Left colon (tissue), 2 donors: ENCODE measurements at regions not wholly inside any gene's neighbourhood (a gene's known extent, or its start where the extent isn't known, plus 50 kb on each side); places are given as distances from the start of the nearest gene placed in this dataset.

Source experiments
- ATAC-seq: fragments of 200-7000 bp; cut with Tn5 transposase; one replicate; pipeline ENCODE4 v1.9.1; 2020; ENCODE audit warnings: mild to moderate bottlenecking, moderate library complexity
- DNase-seq, 2 donors: peaks; one replicate each; pipeline ENCODE4 v3.0.0-alpha.2; 2020
- intact Hi-C, 2 donors: fragments of 100-400 bp; cut with DNase I in 1 of 2; cut with micrococcal nuclease in 1 of 2; formaldehyde crosslinking; loops; one replicate each; pipeline versions ENCODE4 v1.11.2 to v1.14.0; 2022; cut with DNase I, micrococcal nuclease
- donor health status: DM: no; HTN: no; CAD: no.
- donor health status: DM: yes; HTN: yes; CAD: no.

GRCh38 chr4:3363411-3364141, 70.8 kb downstream of the RGS12 start:
- intact Hi-C loops: no loop called here
- DNase-seq (no peak), ATAC-seq (no peak)

DNA sequence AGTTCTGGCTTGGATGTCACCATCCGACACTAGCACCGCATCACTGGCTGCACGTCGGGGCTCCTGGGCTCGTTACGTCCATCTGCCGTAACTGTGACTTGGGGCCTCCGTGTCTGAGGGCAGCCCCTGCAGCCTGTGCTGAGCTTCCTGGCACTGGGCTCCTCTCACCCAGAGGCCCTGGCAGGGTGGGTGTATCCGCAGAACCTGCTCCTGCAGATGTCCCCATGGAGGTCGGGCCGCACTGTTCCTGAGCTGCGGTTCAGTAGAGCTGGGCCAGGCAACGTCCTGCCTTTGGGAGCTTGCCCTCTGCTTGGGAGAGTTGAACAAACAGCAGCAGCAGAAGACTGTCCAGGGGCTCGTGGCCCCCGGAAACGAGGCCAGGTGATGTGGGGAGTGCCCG, 71.4 kb downstream of the RGS12 start:
- no peak for DNase-seq
- intact Hi-C loops: no loop called here
- ATAC-seq: no peak

- intact Hi-C loops: no loop called here
- no peak for ATAC-seq
- DNase-seq: no peak
Measured at GRCh38 chr4:3364634-3365314, 72.0 kb downstream of the RGS12 start.

DNA sequence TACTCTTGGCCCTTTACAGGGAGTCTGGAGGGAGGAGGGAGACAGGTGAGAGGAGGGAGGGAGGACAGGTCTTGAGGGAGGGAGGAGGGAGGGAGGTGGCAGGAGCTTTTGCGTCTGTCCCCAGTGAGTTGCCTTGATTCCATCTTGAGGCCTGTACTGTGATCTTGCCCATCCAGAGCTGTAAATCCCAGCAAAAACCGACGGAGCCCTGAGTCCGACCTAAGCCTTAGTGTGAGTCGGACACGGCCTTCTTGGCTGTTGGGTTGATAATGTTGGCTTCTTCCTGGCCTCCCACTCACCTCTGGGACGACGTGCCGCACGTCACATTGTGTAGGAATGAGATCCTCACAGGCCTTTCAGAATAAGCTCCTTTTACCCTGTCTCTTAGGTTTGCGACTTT, 72.5 kb downstream of the RGS12 start:
- intact Hi-C loops: no loop called here
- ATAC-seq (no peak), DNase-seq (no peak)

DNA sequence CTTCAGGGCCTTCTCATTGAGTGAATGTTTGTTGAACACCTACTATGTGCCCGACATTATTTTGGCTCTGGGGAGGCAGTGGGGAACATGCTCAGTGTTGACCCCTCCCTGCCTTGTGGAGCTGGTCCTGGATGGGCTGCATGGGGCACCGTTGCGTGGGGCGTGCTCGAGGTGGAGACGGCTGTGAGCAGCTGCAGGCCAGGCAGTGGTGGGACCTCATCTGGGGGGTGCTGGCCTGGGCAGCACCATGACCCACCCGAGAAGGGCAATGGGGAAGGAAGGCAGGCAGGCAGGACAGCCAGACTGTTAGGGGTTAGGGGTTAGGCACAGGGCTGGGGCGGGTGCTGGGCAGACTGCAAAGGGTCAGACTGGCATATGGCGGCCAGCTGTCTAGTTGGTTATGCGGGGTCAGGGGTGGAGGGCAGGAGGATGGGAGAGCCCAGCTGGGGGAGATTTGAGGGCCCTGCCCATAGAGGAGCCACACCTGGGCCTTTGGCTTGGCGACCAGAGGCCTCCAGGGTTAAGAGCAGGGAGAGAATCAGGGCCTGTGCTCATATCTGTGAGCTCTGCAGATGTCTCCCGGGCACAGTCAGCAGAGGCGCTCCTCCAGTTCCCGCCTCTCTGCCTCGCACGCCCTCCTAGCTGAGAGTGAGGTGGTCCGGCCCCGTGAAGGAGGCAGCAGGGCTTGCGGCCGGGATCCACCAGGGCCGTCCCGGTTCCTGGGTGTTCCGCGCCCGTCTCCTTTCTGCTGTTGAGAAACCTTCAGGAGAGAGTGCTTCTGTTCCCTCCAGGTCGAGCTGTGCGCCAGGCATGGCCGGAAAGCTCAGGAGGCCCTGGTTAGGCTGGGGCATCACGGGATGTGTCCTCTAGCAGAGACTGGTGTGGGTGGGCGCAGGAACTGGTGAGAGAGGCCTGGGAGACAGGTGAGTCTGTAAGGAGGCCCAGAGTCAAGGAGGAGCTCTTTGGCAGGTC, 73.3 kb downstream of the RGS12 start:
- intact Hi-C loops: no loop called here
- ATAC-seq (peak; percentile 4), DNase-seq (no peak)

DNA sequence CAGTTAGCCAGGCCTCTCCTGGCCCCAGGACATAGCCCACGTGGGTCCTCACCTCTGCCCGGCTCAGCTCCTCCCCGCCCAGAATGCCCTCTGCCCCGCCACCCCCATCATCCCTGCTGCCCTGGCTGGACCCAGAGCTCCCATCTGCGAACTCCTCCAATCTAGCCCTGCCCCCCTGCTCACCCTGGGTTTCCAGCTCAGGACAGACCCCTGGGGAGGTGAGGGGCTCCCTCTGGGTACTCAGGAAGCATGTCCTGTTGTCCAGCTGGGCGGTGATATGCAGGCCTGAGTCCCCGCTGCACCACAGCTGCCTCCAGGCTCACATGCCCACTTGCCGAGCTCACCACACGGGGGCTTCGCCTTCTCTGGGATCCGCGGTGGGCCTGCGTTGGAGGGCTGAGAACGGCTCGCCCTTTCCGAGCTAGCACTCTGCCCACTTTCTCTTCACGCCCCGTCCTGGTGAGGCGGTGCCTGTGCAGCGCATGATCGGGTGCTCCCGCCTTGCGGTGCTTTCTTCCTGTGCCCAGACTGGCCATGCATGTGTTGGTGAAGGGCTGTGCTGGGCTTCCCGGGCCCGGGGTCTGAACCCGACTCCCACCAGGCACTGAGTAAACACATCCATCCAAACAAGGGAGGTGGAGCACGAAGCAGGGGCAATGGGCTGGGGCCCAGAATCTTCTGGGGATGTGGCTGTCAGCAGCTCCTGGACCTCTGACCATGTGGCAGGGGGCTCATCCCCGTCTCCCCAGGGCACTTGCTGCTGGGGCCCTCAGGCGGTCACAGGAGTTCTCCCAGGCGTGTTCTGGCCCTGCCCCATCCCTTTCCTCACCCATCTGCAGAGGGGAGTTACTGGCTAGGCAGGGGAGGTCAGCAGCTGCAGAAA, 74.3 kb downstream of the RGS12 start:
- intact Hi-C loops: no loop called here
- DNase-seq: no peak
- ATAC-seq: peak; percentile 41

GRCh38 chr4:3367866-3368265, 73.9 kb upstream of the HGFAC start:
- no peak for ATAC-seq
- no peak for DNase-seq
- intact Hi-C loops: no loop called here

DNA sequence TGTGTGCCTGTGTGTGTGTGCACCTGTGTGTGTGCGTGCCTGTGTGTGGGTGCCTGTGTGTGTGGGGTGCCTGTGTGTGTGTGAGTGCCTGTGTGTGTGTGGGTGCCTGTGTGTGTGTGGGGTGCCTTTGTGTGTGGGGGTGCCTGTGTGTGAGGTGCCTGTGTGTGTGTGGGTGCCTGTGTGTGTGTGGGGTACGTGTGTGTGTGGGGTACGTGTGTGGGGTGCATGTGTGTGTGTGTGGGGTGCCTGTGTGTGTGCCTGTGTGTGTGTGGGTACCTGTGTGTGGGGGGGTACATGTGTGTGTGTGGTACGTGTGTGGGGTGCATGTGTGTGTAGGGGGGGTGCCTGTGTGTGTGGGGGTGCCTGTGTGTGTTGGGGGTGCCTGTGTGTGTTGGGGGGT, 73.4 kb upstream of the HGFAC start:
- ATAC-seq: no peak
- intact Hi-C loops: no loop called here
- DNase-seq: no peak

- ATAC-seq (no peak), DNase-seq (no peak)
- intact Hi-C loops: no loop called here
Measured at GRCh38 chr4:3368841-3369760, 72.7 kb upstream of the HGFAC start.

- no peak for ATAC-seq
- intact Hi-C loops: no loop called here
- DNase-seq: no peak
Measured at GRCh38 chr4:3369781-3370674, 71.7 kb upstream of the HGFAC start.

DNA sequence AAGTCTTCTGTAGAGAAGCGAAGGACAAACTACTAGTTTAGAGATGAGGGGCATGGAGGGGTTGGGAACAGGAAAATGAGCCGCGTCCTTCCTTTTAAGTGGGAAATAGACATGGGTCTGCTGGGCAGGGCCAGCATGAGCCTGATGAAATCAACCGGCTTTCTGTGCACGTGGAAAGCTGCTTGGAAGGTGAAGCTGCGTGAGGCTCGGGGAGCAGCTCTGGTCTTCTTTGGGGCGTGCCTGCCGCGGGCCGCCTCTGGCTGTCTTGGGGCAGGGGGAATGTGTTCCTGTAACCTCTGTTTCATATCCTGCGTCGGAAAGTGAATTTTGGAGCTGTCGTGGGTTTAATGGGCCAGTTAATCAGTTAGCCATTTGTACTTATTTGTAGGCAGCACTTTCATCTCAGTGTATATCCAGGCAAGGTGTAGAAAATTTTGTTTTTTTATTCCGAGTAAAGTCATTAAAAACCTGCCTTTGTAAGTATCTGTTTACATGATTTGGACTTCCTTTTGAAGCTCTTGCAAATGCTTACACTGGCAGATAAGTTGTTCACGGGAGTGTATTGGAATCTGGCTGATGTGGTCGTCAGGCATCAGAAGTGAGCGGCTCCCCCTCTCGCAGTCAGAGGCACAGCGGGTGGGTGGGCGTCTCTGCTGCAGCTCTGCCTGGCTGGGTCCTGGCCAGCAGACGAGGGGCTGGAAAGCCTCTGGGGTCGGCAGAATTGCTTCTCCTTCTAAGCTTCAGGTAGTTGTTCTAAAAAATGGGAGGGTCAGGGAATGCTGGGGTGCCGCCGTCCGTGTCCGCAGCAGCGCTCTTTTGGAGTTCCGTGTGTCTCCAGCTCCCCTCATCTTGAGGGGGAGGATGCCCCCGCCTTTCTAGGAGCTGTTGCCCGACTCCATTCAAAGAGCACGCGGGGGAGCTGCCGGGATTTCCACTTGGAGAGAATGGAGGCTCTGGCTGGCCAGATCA, 70.5 kb upstream of the HGFAC start:
- DNase-seq (no peak), ATAC-seq (no peak)
- intact Hi-C loops: no loop called here

DNA sequence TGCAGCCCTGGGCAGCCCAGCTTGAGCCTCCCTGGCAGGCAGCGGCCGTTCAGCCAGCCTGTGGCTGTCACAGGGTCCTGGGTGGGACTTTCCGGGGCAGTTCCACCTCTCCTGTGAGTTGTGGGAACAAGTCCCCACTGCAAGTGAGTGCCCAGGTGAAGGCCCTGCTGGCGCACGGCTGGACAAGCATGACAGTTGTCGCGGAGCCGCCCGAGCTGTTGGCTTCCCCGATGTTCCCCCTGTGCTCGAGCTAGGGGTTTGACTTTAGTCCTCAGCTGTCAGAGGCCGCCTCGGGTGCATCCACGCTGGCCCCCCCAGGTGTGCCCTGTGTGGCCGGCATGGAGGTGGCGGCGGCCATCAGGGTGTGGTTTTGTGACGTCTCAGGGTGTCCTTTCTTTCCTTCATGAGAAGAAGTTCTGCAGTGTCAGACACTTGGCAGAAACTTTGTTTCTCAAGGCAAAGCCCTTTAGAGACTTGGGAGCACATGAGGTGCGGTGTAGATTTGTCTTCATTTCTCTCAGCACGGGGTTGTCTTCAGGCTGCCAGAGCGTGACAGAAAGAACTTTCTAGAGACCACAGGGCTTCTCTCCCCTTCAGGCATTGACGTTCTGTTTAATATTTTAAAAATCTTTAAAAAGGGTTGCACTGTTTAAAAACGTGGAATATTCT, 69.4 kb upstream of the HGFAC start:
- intact Hi-C loops: no loop called here
- DNase-seq (no peak), ATAC-seq (no peak)

GRCh38 chr4:3372933-3373465, 68.8 kb upstream of the HGFAC start:
- intact Hi-C loops: no loop called here
- ATAC-seq (peak; percentile 28), DNase-seq (peak; percentile 62 to 64)

- ATAC-seq: no peak
- no peak for DNase-seq
- intact Hi-C loops: no loop called here
Measured at GRCh38 chr4:3373468-3373867, 68.3 kb upstream of the HGFAC start.
